ENCODE measurements at regions not wholly inside any gene's neighbourhood (a gene's known extent, or its start where the extent isn't known, plus 50 kb on each side); places are given as distances from the start of the nearest gene placed in this dataset.

GRCh38 chr4:111480510-111480909 lies 664.7 kb upstream of the FAM241A start:
- H3K9me3 ChIP-seq = no peaks in the 10 kb centered on the region
- ATAC-seq = no peak
- no peak for DNase-seq
- H3K4me3 ChIP-seq = no peak overlapping the region
- H3K27me3 ChIP-seq = no peaks in the 10 kb centered on the region
- H3K4me1 ChIP-seq = no peaks in the 10 kb centered on the region
- intact Hi-C loops (cut with DNase I; ENCODE audit: low total_unique reads) (no loop called here), in situ Hi-C loops (cut with MboI; ENCODE audit: low sequenced_read_pairs in 4 of 4) (no loop called here)
- H3K36me3 ChIP-seq = no peaks in the 10 kb centered on the region
- H3K27ac ChIP-seq = no peak overlapping the region
- TF ChIP-seq POLR2A (IDR thresholded peaks at IDR 0.05) (no peak), CTCF (IDR thresholded peaks at IDR 0.05 in 4 of 5, conservative IDR thresholded peaks at IDR 0.05 in 1 of 5) (no peak)

- intact Hi-C loops (cut with DNase I; ENCODE audit: low total_unique reads) (no loop called here), in situ Hi-C loops (cut with MboI; ENCODE audit: low sequenced_read_pairs in 4 of 4) (no loop called here)
- H3K36me3 ChIP-seq = no peaks in the 10 kb centered on the region
- no peaks in the 10 kb centered on the region for H3K27me3 ChIP-seq
- DNase-seq = no peak
- no peak for ATAC-seq
- H3K4me3 ChIP-seq = no peak overlapping the region
- H3K9me3 ChIP-seq = no peaks in the 10 kb centered on the region
- H3K27ac ChIP-seq = no peak overlapping the region
- H3K4me1 ChIP-seq = no peaks in the 10 kb centered on the region
- TF ChIP-seq CTCF (IDR thresholded peaks at IDR 0.05 in 4 of 5, conservative IDR thresholded peaks at IDR 0.05 in 1 of 5) = no peak
- no peak for TF ChIP-seq POLR2A (IDR thresholded peaks at IDR 0.05)
These were observed 661.7 kb upstream of the FAM241A start for GRCh38 chr4:111483375-111484169.

GRCh38 chr4:111492496-111492895 lies 652.8 kb upstream of the FAM241A start:
- no peak for TF ChIP-seq POLR2A (IDR thresholded peaks at IDR 0.05)
- TF ChIP-seq CTCF (IDR thresholded peaks at IDR 0.05 in 4 of 5, conservative IDR thresholded peaks at IDR 0.05 in 1 of 5) = no peak
- no peaks in the 10 kb centered on the region for H3K36me3 ChIP-seq
- H3K9me3 ChIP-seq = no peaks in the 10 kb centered on the region
- ATAC-seq (no peak), DNase-seq (no peak)
- H3K4me3 ChIP-seq = no peak overlapping the region
- no peaks in the 10 kb centered on the region for H3K27me3 ChIP-seq
- in situ Hi-C loops (cut with MboI; ENCODE audit: low sequenced_read_pairs in 4 of 4) = no loop called here
- no peak overlapping the region for H3K27ac ChIP-seq
- no peaks in the 10 kb centered on the region for H3K4me1 ChIP-seq
- intact Hi-C loops (cut with DNase I; ENCODE audit: low total_unique reads) = no loop called here

GRCh38 chr4:111494471-111494870 lies 650.8 kb upstream of the FAM241A start:
- Histone ChIP-seq H3K27ac (no peak overlapping the region), H3K27me3 (no peaks in the 10 kb centered on the region), H3K9me3 (no peaks in the 10 kb centered on the region), H3K36me3 (no peaks in the 10 kb centered on the region), H3K4me1 (no peaks in the 10 kb centered on the region), H3K4me3 (no peak overlapping the region)
- DNase-seq = no peak
- in situ Hi-C loops (cut with MboI; ENCODE audit: low sequenced_read_pairs in 4 of 4) = no loop called here
- intact Hi-C loops (cut with DNase I; ENCODE audit: low total_unique reads) = no loop called here
- no peak for ATAC-seq
- TF ChIP-seq CTCF (IDR thresholded peaks at IDR 0.05 in 4 of 5, conservative IDR thresholded peaks at IDR 0.05 in 1 of 5) = no peak

GRCh38 chr4:111494971-111495370 lies 650.3 kb upstream of the FAM241A start:
- TF ChIP-seq CTCF (IDR thresholded peaks at IDR 0.05 in 4 of 5, conservative IDR thresholded peaks at IDR 0.05 in 1 of 5) = no peak
- TF ChIP-seq POLR2A (IDR thresholded peaks at IDR 0.05) = no peak
- no peak overlapping the region for H3K27ac ChIP-seq
- no peaks in the 10 kb centered on the region for H3K27me3 ChIP-seq
- intact Hi-C loops (cut with DNase I; ENCODE audit: low total_unique reads) = no loop called here
- in situ Hi-C loops (cut with MboI; ENCODE audit: low sequenced_read_pairs in 4 of 4) = no loop called here
- ATAC-seq = no peak
- H3K4me1 ChIP-seq = no peaks in the 10 kb centered on the region
- no peak overlapping the region for H3K4me3 ChIP-seq
- no peaks in the 10 kb centered on the region for H3K9me3 ChIP-seq
- H3K36me3 ChIP-seq = no peaks in the 10 kb centered on the region
- no peak for DNase-seq
